GM12891 (cell line): ENCODE measurements at regions not wholly inside any gene's neighbourhood (a gene's known extent, or its start where the extent isn't known, plus 50 kb on each side); places are given as distances from the start of the nearest gene placed in this dataset.

ENCODE experiments used
- DNase-seq: peaks from one replicate; pipeline ENCODE4 v3.0.0; 2011; ENCODE audit warnings: low spot score; ENCODE audit not compliant: insufficient read length
- FAIRE-seq: peaks from 2 replicates; lab custom pipeline; 2011; peaks lifted over from hg19 to GRCh38; lab: Jason Lieb, UNC
- PAX5 ChIP-seq: IDR thresholded peaks from 2 replicates; pipeline ENCODE4 v1.6.1; 2011; ENCODE audit warnings: low read length, moderate library complexity, mild to moderate bottlenecking; ENCODE audit not compliant: insufficient read depth, severe bottlenecking
- POLR2A ChIP-seq: IDR thresholded peaks from 2 replicates; pipeline ENCODE4 v1.6.1; 2011; ENCODE audit warnings: low read depth, low read length, control low read depth
- POLR2AphosphoS5 ChIP-seq: IDR thresholded peaks from 2 replicates; pipeline ENCODE4 v1.6.1; 2011; ENCODE audit warnings: low read depth, low read length, control low read depth
- POU2F2 ChIP-seq: IDR thresholded peaks from 2 replicates; pipeline ENCODE4 v1.6.1; 2011; ENCODE audit warnings: low read depth, mild to moderate bottlenecking, control low read depth, low read length, moderate library complexity
- SPI1 ChIP-seq: IDR thresholded peaks from 2 replicates; pipeline ENCODE4 v1.6.1; 2011; ENCODE audit warnings: low read depth, low read length, control low read depth
- TAF1 ChIP-seq: IDR thresholded peaks from 2 replicates; pipeline ENCODE4 v1.6.1; 2011; ENCODE audit warnings: low read depth, low read length, control low read depth

DNA sequence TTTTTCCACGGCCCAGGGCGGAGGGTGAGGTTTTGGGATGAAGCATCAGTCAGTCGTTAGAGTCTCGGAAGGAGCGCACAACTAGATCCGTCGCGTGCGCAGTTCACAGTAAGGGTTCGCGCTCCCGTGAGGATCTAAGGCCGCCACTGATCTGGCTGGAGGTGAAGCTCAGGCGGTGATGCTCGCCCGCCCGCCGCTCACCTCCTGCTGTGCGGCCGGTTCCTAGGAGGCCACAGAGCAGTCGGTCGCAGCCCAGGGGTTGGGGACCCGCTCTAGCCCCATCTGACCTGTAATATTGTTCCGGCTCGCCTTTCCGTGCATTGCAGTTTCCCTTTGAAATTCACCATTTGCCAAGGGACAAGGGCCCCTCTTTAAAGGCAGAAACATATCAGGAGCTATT, 244.7 kb downstream of the TFAP2C start:
- DNase-seq, result no peak
- TF ChIP-seq POLR2A (no peak), POLR2AphosphoS5 (no peak), PAX5 (no peak), SPI1 (no peak), TAF1 (no peak), POU2F2 (no peak)
- no peak for FAIRE-seq

DNA sequence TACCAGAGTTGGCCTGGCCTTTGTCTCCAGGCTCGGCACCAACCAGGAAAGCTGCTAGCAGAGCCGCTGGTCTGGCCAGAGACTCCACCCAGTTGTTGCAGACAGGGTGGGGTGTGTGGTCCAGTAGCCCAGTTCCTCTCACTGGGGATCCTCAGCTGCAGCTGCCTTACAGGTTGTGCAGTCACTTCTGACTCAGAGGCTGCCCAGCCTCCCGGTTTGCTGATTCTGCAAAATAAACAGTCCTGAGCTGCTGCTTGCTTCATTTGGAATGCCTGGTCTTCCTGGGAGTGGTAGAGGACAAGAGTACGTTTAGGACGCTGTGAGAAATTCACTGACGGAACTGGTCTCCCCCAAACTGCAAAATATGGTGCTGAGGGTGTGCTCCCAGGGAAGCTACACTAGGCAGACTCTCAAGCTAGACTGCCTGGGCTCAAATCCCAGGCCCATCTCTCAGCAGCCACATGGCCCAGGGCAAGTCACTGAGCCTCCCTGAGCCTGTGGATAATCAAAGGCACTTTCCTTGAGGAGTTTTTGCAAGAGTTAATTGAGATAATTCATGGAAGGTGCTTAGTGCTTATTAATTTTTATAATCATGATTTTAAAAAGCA, 246.1 kb downstream of the TFAP2C start:
- FAIRE-seq (no peak), DNase-seq (no peak)
- TF ChIP-seq POU2F2 (no peak), SPI1 (no peak), POLR2AphosphoS5 (no peak), PAX5 (no peak)

DNA sequence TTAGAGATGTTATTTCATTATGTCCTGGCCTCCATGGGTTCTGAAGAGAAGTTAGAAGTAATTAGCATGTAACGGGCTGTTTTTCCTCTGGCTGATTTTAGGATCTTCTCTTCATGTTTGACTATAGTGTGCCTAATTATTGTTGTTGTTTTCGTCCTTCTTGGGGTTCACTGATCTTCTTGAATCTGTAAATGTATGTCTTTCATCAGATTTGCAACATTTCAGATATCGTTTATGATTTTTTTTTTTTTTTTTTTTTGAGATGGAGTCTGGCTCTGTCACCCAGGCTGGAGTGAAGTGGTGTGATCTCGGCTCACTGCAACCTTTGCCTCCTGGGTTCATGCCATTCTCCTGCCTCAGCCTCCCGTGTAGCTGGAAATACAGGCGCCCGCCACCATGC, 246.7 kb downstream of the TFAP2C start:
- no peak for FAIRE-seq
- no peak for DNase-seq
- TF ChIP-seq PAX5 (no peak), POLR2AphosphoS5 (no peak), POU2F2 (no peak), SPI1 (no peak)

DNA sequence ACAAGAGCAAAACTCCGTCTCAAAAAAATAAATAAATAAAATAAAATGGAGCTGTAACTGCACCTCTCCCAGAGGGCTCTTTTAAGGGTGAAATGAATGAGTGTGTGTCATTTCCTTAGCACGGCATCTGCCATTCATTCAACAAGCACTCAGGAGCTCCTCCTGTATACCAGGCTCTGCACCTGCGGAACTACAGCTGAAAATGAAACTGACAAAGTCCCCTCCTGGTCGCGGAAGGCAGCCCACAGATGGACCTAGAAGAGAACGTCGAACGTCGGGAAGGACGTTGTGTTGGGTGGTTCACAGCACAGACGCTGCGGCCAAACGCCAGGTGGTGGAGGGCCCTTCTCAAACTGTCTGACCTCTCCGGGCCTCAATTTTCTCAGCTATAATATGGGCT, 256.4 kb downstream of the TFAP2C start:
- FAIRE-seq (no peak), DNase-seq (no peak)
- TF ChIP-seq POLR2A (no peak), TAF1 (no peak), PAX5 (no peak), SPI1 (no peak), POU2F2 (no peak), POLR2AphosphoS5 (no peak)

DNA sequence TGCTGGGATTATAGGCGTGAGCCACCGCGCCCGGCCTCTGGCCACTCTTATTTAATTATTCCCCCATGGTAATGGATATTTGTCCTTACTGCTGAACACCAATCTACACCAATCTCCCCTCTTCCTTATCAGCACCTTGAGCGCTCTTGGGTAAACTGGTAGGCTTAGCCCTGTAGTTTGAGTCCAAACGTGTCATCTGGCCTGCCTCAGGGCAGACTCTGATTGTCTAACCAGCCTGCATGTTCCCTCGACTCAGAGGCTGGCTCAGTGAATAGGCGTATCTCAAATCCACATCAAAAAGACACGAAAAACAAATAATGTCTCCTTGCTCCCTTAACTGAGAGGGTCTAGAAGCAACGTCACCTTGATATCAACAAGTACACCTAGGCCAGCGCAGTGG, 260.9 kb downstream of the TFAP2C start:
- TF ChIP-seq POU2F2 (no peak), POLR2AphosphoS5 (no peak), TAF1 (no peak), SPI1 (no peak), POLR2A (no peak), PAX5 (no peak)
- DNase-seq (no peak), FAIRE-seq (no peak)

DNA sequence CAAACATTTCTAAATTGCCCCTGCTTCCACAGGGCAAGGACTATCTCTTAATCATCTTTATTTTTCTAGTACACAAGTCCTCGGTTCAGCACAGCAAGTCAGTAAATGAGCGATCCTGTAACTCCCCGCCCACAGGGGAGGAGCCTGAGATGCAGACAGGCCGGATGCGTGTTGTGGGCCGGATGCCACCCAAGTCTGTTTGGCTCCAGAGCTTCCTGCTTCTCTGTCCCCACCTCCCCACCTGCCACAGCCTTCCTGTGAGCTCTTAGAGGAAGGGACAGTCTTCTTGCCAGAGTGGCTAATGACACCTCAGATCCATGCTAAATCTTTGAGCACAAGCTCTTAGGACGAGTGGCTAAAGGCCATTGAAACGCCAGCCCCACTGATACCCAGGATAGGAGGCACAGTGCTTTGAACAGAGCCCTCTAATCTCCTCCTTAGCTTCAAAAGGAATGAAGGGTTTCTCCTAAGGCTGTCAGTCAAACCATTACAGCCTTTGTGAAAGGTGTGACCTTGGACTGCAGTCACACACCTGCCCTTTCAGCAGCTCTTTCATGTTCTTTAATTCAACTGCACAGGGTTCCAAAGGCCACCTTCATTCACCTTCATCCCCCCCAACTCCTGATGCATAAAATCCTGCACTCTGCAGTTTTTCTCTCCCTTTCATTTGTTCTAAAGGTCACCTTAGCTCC, 264.3 kb downstream of the TFAP2C start:
- FAIRE-seq, result no peak
- TF ChIP-seq TAF1, result no peak
- no peak for TF ChIP-seq POLR2A
- TF ChIP-seq SPI1, result no peak
- TF ChIP-seq POLR2AphosphoS5, result no peak
- TF ChIP-seq PAX5, result no peak
- no peak for TF ChIP-seq POU2F2
- DNase-seq, result no peak

DNA sequence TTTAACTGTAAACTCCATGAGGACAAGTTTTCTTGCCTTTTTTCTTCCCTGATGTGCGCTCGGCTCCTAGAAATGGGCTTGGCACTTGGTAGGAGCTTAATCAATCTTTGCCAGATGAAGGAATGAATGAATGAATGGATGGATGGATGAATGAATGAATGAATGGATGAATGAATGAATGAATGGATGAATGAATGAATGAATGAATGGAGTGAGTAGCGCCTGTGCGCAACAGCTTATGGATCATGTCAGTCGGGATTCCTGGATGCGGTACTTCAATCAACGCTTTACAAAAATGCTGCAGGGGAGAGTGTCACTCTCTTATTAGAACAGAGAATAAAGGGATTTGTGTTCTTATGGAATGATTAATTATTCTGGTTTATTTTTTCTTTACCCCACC, 267.3 kb downstream of the TFAP2C start:
- FAIRE-seq (no peak), DNase-seq (no peak)
- no peak for TF ChIP-seq PAX5
- TF ChIP-seq POU2F2, result no peak
- no peak for TF ChIP-seq SPI1

DNA sequence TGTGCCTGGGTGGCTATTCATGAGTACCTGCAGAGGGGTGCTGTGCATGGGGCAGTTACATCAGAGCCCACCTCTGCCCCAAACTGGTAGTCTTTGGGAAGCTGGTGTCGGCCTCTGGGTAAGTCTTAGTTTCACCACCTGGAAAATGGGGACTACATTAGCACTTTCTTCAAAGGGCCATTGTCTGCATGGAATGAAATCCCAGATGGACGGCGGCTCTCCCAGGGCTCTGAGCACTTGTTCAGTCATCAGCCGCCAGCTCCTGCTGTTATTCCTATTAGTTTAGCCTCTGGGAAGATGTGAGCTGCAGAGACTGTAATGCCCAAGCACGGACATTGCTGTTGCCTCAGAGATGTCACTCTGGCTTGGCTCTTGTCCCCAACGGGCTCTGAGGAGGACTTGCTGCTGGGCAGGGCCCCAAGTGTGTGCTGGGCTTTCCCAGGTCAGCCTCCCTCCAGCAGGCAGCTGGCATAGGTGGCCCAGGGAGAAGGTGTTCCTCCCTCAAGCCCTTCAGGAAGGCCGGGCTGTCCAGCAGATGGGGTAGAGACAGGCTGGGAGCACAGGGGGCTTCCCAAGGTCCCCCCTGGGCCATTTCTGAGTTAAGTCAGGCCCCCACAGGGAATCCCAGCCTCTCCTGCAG, 268.3 kb downstream of the TFAP2C start:
- no peak for DNase-seq
- FAIRE-seq, result no peak
- TF ChIP-seq SPI1, result no peak

DNA sequence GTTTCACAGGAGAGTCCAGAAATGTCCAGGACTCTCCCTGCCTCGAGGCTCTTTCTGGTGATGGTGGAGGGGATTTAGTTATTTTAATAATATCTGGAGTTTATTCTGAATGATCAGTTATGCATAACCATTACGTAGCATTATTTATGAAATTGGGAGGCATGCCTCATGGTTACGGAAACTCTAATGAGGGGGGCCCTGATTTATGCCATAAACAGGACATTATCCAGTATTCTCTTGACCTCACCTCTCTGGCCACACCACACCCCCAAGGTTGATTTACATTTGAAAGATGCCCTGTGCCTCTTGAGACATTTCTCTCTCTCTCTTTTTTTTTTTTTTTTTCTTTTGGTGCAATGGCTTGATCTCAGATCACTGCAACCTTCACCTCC, 268.8 kb downstream of the TFAP2C start:
- no peak for TF ChIP-seq POLR2AphosphoS5
- TF ChIP-seq SPI1, result no peak
- no peak for TF ChIP-seq PAX5
- no peak for TF ChIP-seq POLR2A
- TF ChIP-seq TAF1, result no peak
- no peak for TF ChIP-seq POU2F2
- DNase-seq, result no peak
- no peak for FAIRE-seq

DNA sequence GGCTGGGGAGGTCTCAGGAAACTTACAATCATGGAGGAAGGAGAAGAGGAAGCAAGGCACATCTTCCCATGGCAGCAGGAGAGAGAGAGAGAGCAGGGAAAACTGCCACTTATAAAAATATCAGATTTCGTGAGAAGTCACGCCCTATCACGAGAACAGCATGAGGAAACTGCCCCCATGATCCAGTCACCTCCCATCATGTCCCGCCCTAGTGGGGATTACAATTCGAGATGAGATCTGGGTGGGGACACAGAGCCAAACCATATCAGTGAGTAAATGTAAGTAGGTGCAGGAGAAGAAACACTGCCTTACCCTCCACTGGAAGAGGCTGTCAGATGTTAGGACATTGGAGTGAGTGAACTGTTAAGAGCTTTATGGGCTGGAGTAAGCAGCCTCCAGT, 270.4 kb downstream of the TFAP2C start:
- FAIRE-seq, result no peak
- no peak for DNase-seq
- TF ChIP-seq POLR2A (no peak), SPI1 (no peak), PAX5 (no peak), POLR2AphosphoS5 (no peak), TAF1 (no peak), POU2F2 (no peak)

DNA sequence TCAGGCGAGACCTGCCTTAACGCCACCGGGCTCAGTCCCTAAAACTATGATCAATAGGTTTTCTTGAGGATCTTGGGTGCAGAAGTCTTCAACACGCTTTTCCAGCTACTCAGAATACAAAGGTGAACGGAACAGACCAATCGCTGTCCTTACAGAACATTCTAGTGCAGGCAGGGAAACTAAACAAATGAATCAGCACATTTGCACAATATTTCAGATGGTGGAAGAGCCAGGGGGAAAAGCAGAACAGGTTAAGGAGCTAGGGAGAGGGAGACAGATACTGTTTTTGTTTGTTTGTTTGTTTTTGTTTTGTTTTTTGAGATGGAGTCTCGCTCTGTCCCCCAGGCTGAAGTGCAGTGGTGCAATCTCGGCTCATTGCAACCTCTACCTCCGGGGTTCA, 271.1 kb downstream of the TFAP2C start:
- DNase-seq (no peak), FAIRE-seq (no peak)
- TF ChIP-seq POLR2A, result no peak
- no peak for TF ChIP-seq PAX5
- TF ChIP-seq TAF1, result no peak
- TF ChIP-seq POU2F2, result no peak
- no peak for TF ChIP-seq POLR2AphosphoS5
- no peak for TF ChIP-seq SPI1
